ENCODE measurements at regions not wholly inside any gene's neighbourhood (a gene's known extent, or its start where the extent isn't known, plus 50 kb on each side); places are given as distances from the start of the nearest gene placed in this dataset.
"Not testable (repeated sequence)": the region's sequence is repeated elsewhere in the genome, so short reads cannot be mapped to it uniquely, and the experiment has no call there.

DNA sequence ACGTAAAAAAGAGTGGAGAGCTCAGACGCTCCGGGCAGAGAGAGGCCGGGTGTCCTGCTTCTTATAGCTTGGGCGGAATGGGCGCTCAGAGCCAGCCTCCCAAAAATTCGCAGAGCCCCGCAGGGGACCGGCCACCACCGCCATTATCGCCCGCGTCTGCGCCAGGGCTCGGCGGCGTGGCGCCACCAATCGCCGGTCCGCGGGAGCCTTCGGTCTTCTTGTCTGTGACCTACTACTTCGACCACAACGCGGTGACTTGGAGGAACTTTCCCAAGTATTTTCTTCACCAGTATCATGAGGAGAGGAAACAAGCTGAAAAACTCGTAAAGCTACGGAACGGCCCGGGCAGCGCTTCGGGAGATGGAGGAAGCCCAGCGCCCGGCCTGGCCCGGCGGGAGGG, 1138.1 kb upstream of the CHAC2 start:
- no peak for DNase-seq

DNA sequence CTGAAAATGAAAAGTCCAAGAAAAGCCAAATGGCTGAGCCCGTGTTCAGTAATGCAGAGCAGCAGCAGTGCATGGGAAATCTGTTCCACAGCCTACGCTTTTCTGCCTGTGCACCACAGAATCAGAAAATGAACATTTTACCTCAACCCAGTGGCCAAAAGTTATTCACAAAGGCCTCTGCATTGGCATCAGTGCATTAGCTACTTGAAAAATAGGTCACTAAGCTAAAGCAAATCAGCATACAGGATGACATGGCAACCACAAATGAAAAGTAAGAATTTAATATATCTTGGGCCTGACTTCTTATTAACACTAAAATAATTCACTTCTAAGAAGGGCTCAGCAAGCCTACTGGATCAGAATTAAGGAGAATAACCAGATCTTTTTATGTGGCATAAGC, 1145.3 kb upstream of the CHAC2 start:
- DNase-seq = no peak

DNA sequence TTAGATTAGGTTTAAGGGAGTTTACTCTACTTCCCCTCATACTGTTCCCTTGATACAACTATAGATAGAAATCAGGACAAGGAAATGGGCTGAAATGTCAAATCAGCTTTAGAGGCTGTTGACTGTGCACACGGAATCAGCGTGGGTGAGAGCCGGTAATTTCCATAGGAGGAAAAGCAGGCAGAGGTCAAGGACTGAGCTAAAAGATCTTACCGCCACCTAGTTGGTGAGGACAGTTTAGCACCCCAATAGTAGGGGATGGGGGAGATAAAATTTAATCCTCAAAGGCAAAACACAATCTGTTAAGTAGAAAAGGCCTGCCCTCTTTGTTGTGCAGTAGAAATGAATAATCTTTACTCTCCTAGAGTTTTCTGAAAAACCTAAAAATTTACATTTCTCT, 1154.5 kb upstream of the CHAC2 start:
- no peak for DNase-seq

DNA sequence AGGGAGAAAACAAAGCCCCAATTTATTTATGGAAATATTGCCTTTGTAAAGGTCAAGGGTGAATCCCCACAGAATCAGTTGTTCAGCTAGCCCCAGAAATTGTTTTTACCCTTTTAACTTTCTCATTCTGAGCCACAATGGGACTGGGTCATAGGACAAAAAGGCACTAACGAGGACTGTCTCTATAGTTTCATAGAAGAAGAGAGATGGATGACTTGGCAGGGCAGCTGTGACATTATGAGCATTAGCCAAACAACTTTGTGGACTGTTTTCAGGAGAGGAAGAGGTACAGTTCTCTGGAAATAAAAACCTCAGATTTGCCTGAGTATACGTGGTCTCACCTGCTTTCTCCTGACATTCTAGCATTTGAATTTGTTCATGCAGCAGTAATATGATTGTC, 1155.8 kb upstream of the CHAC2 start:
- DNase-seq = no peak

DNA sequence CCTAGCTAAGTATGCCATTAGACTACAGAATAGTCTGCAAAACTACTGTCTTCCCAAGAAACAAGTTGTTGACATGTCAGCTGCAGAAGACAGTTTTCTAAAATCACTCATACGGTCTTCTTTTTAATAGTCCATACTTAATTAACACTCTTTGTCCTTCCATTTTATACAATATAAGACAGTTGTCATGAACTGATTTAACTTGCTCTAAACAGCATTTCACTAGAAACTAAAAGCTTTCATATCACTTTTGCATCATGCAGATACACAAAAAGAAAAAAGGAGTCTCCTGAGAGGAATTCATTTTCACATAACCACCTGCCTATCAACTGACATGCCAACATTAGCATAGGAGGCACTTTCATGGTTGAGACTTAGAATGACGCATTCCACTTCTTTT, 1159.6 kb upstream of the CHAC2 start:
- DNase-seq = no peak

DNA sequence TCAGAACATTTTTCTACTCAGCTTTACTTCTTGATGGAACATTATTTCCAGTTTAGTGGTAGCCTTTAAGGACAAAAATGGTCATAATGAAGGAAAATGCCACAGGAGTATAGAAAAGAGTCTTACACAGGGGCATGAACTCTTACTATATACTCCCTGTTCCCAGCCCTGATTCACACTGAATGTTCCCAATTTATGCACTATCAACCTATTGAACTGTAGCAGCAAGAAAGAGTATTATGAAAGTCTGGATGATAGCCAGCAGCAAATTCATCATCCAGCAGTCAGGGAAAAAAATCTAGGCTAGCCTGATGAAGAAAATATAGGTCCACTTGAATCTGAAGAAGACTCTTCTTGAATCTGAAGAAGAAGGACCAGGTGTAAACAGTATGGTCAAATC, 1170.3 kb upstream of the CHAC2 start:
- DNase-seq = no peak

DNA sequence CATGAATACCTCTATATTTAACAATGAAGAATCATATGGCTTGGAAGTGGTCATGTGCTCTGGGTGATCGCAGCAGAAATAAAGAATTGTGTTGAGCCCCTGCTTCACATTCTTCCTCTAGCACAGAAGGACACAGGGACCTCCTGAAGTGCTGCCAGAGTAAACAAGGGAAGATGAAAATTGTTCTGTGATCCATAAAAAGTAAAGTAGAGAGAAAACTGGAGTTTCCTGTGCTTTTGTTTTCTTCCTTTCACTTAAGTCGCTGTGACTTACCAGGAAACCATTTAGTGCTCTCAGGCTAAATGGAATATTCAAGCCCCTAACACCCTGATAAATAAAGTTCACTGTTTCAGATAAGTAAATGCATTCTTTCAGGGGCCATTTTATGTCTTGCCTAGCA, 1173.6 kb upstream of the CHAC2 start:
- DNase-seq = no peak

DNA sequence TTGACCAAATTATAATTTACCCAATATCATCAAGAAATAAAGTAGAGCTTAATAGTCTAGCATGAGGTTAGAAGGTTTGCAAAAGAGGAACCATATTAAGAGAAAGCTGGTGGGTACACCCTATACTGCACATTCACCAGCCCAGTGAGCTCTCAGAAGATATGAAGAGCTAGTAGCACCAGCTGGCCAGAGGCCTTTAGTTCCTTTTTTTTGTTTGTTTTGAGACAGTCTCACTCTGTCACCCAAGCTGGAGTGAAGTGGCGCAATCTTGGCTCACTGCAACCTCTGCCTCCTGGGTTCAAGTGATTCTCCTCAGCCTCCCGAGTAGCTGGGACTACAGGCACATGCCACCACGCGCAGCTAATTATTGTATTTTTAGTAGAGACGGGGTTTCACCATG, 1183.5 kb upstream of the CHAC2 start:
- DNase-seq = not testable (repeated sequence)

DNA sequence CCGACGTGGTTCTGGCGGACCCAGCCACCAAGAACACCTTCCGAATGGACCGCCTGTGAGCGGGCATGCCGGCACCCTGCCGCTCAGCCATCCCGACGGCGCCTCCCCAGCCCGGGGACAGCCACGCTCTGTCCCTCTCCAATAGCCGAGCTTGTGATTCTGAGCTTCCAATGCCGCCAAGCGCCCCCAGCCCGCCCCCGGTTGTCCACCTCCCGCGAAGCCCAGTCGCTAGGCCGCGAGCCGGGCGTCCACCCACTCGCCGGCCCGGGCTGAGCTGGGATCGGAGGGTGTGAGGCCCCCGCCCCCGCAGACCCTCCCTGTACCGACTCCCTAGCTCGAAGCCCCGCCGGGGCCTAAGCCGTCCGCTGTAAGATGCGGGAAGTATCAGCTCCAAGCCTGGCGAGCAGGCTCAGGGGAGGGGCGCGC, 1195.1 kb upstream of the CHAC2 start:
- no peak for DNase-seq

DNA sequence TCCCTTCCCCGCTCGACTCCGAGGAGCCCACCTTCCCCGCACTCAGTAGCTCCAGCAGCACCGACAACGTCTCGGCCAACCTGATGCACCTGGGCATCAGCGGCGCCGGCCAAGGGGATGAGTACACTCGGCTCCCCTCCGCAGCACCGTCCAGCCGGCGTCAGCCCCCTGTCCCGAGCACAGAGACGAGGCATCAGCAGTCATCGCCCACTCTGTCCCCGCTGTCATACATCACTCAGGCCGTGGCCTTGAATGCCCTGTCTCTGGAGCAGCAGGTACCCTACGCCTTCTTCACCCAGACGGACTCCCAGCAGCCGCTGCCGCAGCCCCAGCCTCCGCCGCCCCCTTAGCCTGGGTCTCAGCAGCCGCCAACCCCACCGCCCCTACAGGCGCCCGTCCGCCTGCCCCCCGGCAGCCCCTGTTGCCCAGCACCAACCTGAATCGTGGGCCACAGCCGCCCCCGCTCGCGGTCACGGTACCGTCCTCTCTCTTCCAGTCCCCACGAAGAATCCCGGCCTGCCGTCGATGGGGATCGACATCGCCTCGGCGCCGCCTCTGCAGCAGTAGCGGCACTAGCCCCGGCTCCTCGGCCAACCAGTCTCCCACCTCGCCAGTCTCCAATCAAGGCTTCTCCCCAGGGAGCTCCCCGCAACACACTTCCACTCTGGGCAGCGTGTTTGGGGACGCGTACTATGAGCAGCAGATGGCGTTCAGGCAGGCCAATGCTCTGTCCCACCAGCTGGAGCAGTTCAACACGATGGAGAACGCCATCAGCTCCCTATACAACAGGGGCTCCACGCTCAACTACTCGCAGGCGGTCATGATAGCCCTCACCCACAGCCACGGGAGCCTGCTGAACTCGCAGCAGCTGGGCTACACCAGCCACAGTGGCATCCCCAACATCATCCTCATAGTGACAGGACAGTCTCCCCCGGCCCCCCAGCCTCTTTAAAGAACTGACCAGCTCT, 1195.9 kb upstream of the CHAC2 start:
- no peak for DNase-seq

DNA sequence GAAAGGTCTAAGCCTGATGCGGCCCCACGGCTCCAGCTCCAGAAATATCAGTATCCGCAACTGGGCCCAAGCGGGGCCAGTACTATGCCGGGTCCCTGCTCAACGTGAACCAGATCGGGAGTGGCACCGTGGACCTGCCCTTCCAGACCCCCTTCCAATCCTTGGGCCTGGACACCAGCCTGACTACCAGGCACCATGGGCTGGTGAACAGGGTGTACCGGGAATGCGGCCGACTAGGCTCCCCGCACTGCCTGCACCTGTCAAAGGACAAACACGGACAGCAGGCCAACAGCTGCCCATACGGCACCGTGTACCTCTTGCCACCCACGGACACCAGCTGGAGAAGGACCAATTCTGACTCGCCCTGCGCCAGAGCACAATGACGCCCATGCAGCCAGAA, 1196.9 kb upstream of the CHAC2 start:
- no peak for DNase-seq

DNA sequence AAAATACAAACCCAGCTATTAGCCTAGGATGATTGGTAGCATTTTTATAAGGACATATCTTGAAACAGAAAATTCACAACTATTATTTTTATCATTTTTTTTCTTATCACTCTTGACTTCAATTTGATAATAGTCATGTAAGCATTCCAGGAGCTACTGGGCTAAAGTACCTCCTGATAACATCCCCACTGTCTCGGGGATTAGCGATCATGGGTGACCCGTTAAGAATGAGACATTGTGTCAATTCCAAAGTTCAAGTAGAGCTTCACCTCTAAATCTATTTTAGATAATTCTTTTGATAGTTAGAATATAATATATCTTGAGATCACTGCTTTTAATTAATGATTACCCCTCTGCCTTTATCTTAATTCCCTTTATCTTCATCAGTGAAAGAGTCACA, 1204.5 kb upstream of the CHAC2 start:
- no peak for DNase-seq

DNA sequence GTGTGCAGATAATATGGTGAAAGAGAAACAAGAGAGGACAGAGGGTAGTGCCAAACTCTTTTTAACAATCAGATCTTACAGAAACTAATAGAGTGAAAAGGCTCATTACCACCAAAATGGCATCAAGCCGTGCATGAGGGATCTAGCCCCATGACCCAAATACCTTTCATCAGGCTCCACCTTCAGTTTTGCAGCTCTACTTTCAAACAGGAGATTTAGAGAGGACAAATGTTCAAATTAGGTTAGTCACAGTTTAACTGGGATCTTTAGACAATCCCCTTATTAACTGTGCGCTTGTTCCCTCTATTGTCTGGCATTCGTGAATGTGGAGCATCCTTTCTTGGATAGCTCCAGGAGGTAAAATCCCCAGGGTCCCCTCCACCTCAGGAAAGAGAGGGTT, 1209.3 kb upstream of the CHAC2 start:
- DNase-seq = no peak

DNA sequence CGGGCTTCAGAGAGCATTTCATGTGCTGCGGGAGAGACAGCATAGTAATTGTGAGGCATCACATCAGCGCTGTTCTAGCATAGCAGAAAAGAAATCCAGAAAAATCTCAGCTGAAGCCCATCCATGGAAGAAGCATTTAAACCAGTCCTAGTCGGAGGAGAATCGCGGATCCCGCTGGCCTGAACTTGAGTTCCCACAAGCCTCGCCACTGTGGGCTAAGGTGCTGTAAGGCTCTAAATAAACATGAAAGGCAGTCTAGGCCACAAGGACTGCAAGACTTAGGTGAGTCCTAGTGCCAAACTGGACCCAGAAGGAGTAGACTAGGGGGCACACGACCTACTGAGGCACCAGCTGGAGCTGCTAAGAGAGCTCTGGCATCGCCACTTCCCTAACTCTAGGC, 1225.3 kb upstream of the CHAC2 start:
- DNase-seq = no peak

DNA sequence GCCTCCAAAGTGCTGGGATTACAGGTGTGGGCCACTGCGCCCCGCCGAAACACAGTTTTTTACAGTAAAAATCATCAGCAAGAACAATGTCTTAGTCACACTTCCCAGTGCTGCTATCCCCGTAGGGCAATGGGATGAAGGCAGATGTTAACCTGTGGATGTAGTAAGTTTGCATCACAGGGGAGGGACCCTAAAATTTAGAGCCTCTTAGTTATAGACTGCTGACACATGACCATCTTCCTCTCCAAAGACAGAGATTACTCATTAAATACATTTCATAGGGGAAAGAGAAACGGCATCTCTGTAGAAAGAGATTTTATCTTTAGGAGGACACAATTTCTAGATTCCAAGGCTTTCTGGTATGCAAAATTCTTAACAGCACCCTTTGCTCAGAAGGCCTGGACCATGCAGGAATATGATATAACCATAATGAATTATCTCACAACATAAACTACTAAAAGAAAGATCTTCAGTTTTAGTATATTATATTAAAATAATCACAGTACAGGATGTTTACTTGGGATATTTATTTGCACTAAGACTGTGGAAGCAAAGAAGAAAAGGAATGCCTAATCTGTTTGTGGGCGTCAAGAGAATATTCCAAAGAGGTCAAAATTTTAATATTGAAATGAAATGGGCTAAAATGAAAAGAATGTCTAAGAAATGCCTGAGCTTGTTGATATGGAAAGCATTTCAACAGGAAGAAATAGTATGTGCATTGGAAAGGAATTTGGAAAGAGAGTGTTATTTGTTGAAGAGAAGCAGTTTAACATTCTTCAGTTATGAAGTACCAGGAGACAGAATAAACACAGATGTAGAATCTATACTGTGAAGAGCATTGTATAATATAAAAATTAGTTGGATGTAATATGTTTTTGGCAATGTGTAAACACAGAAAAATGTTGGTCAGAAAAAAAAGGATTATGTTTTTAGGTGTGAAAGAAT, 1228.3 kb upstream of the CHAC2 start:
- DNase-seq = no peak

DNA sequence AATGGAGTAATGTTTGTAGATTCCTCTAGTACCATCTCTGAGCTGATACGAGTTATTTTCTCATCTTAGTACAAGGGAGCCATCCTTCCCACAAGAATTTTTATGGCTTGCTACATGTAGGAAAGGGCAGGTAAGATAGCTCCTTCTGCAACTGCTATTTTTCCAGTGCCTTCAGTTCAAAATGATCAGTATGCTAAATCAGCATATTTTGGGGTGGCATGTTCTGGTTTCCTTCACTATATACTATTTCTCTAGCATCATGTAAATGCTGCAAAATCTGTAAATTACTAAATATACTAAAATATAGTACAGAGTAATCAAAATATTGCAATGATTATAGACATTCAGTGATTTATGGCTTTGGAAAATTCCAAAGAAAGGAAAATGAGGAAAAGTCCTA, 1230.0 kb upstream of the CHAC2 start:
- no peak for DNase-seq

DNA sequence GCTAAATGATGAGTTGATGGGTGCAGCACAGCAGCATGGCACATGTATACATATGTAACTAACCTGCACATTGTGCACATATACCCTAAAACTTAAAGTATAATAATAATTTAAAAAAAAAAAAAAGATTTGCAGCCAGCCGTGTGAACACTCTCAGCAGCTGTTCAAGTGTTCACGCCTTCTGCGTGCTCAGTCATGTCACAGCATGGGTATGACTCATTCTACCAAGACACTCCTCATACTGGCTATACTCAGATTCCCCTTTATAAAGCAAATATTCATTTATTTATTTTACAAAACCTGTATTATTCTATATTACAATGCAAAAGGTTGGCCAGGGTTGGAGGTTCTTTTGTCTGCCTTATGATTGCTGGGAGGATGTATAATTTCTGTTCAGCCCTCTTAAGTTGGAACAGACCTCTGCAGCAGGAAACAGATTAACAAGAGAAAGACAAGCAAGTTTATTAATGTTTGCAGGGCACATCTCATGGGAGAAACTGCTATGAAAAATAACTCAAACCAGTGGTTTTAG, 1230.6 kb upstream of the CHAC2 start:
- no peak for DNase-seq

DNA sequence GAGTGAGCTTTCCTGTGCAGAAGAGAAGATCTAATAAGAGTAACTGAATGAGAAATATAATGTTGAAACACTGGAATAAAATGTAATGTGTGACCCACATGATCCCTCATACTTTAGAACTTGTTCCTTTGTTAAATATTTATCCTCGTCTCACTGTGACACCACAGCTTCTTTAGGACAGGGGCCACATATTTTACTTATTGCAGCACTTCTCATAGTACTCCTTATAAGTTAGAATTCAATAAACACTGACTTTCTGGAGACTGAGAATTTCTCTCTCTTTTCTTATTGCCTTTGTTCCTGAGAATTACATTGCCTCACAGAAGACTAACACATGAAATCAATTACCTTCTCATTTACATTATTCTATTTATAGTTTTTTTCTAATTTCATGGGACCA, 1234.6 kb upstream of the CHAC2 start:
- no peak for DNase-seq

DNA sequence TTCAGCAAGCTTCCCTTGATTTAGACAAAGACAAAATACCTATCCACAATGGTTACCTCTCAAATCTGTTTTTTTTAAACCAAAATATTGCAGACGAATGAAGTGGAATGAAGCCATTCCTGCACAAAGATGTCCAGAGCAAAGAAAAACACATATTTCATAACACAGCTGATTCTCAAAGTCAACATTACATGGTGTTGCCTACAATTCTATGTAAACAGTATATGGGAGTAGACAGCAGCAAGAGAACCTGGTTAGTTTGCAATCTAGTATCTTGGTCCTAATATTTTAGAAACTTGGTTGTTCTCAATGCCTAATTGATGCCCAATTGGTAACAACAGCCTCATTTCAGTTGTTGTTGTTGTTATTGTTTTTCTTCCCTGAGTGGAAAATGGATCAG, 1240.9 kb upstream of the CHAC2 start:
- no peak for DNase-seq

DNA sequence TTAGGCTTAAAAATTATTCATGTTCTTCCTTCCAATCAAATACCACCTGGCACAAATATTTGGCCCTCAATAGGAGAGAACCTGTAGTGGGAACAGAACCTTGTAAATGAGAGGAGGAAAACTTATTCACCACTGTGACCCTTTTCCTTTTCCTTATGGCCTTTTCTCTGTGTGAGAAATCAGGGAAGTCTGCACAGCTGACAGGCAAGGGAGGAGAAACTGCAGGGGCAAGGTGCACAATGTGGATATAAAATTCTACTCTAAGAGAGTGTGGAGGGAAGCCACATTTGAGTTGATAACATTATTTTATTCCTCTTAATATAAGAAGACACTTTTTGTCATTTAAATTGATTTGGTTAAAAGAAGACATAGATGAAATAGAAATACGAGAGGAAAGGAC, 1247.0 kb upstream of the CHAC2 start:
- DNase-seq = no peak

DNA sequence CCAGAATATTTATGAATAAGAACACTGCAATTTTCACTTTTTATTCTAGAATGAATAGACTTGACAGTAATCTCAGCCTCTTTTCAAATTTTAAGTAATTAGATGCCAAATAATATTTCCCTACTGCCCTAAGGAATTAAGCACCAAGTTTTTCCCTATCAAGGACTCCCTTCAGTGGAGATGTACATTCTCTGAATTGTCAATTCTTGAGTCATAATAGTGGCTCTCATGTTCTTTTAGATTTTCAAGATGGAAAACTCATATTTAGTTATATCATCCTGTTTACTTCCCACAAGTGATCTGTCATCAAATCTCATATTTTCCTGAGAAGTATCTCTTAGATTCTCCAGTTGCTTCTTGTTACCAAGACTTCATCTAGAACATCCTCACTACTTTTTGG, 1248.9 kb upstream of the CHAC2 start:
- no peak for DNase-seq

DNA sequence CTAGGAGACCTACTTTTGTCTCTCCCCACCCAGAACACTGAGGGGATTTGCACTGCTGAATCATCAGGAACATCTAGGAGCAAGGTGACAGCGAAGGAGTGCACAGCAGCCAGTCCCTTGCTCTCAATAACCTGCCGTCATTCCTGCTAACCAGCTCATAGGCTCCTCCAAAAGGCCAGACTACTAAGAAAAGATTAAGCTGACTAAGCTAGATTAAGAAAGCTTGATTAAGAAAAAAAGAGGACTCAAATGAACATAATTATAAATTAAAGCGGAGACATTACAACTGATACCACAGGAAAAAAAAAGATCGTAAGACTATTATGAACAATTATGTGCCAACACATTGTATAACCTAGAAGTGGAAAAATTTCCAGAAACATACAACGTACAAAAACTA, 1254.8 kb upstream of the CHAC2 start:
- no peak for DNase-seq

DNA sequence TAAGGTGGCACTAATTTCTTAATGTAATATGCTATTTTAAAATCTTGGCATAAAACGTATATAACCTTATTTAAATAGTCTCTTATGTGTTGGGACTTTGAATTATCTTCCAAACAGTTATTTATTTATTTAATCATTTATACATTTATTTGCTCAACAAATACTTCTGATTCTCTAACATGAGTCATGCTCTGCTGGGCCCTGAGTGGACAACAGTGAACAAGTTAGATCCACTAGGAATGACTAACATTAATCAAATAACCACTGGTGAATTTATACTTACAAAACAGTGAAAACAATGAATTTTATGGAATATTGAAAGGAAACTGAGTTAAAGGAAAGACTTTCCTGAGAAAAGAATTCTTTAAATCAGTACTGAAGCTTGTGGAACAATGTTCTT, 1257.2 kb upstream of the CHAC2 start:
- no peak for DNase-seq

DNA sequence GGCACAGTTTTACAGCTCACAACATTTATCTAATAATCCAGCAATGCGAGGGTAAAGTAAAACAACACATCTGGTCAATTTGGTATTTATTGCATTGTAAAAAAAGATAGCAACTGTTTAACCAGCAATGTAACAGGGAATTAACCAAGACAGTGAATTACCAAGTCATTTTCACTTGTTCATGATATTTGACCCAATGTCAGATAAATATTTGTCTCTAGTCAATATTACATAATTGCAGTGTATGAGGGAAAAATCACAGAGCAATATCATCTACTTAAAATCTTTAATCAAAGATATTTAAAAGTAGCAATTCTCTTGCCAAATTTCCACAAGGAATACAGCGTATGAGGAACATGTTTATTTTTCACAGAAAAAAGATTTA, 1265.1 kb upstream of the CHAC2 start:
- no peak for DNase-seq

Data from NCI-H187 treated with DMSO at 0.1 percent for 48 hours (cell line).